Lower lobe of right lung (tissue), 2 donors: ENCODE measurements at regions not wholly inside any gene's neighbourhood (a gene's known extent, or its start where the extent isn't known, plus 50 kb on each side); places are given as distances from the start of the nearest gene placed in this dataset.

Experiments used
- ATAC-seq, 2 donors: fragments of 200-7000 bp; cut with Tn5 transposase; one replicate each; pipeline ENCODE4 v1.9.1; 2020 to 2022; ENCODE audit warnings: mild to moderate bottlenecking in 2 of 2, moderate library complexity in 2 of 2
- DNase-seq: peaks from one replicate; pipeline ENCODE4 v3.0.0-alpha.2; 2020
- H3K27ac ChIP-seq: fragments of 200-600 bp; one replicate; pipeline ENCODE4 v1.8.0; 2022
- H3K27me3 ChIP-seq: fragments of 200-600 bp; one replicate; pipeline ENCODE4 v1.8.0; 2022; ENCODE audit warnings: low read depth
- H3K36me3 ChIP-seq: fragments of 200-600 bp; one replicate; pipeline ENCODE4 v1.8.0; 2022; ENCODE audit warnings: mild to moderate bottlenecking
- H3K4me1 ChIP-seq: fragments of 200-600 bp; one replicate; pipeline ENCODE4 v1.8.0; 2022
- H3K4me3 ChIP-seq: fragments of 200-600 bp; one replicate; pipeline ENCODE4 v1.8.0; 2022; ENCODE audit warnings: mild to moderate bottlenecking
- H3K9me3 ChIP-seq: fragments of 200-600 bp; one replicate; pipeline ENCODE4 v1.8.0; 2022
- intact Hi-C: fragments of 100-400 bp; cut with DNase I; formaldehyde crosslinking; loops from one replicate; pipeline ENCODE4 v1.11.0; 2022
- TF ChIP-seq, protein P1 (sequence below): fragments of 200-600 bp; IDR thresholded peaks from one replicate; pipeline ENCODE4 v1.8.0; 2022; ENCODE audit warnings: antibody characterized with exemption, mild to moderate bottlenecking
- donor health status: DM: no; HTN: yes; CAD: no; lungs with severe emphysema.

DNA sequence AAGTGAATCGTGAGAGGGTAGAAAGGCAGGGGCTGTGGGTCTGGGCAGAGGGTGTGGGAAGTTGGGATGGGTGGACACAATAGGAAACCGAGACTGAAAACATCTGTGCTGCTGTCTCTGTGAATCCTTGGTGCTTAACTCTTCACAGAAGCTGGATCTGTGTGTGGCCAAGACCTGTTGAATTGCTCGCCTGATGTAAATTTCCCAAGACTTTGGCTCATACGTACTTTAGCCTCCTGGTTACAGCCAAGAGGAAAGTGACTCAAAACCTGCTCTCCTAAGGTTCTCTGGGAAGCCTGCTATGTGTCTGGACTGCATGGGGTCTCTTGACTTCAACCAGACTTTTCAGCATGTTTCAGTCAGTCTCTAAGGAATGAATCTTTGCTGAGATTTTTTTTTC is 270.3 kb downstream of the RWDD3 start:
- TF ChIP-seq, protein P1, sequence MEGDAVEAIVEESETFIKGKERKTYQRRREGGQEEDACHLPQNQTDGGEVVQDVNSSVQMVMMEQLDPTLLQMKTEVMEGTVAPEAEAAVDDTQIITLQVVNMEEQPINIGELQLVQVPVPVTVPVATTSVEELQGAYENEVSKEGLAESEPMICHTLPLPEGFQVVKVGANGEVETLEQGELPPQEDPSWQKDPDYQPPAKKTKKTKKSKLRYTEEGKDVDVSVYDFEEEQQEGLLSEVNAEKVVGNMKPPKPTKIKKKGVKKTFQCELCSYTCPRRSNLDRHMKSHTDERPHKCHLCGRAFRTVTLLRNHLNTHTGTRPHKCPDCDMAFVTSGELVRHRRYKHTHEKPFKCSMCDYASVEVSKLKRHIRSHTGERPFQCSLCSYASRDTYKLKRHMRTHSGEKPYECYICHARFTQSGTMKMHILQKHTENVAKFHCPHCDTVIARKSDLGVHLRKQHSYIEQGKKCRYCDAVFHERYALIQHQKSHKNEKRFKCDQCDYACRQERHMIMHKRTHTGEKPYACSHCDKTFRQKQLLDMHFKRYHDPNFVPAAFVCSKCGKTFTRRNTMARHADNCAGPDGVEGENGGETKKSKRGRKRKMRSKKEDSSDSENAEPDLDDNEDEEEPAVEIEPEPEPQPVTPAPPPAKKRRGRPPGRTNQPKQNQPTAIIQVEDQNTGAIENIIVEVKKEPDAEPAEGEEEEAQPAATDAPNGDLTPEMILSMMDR = no peak
- no peak for ATAC-seq
- no peak overlapping the region for H3K27ac ChIP-seq

DNA sequence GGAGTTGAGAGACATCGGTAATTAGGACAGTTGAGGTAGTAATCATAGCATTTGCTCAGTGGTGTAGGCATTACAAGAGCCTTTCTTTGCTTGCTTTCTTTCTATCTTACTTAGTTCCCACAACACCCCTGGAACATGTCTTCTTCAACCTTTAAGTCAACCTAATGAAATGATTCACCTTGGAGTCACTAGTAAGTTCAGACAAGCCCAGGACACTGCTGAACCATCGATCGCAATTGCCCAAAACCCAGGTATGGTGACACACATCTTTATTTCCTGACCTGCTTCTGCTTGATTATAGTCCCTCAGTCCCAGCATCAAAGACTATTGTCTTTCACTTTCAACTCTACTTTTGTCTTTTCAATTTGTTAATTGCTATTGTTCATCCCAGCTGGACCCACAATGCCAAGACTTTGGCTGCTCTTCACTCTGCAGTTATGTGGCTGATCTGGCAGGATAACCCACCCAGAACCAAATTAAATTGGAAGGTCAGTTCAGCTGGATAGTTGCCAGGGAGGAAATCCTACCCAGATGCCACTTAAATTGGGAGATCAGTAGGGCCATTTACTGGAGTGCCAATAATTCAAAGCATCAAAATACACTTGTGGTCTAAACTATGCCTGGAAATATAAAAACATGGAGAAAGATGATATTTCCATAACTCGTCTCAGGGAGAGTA is 272.9 kb downstream of the RWDD3 start:
- intact Hi-C loops = no loop called here
- Histone ChIP-seq H3K4me1 (no peaks in the 10 kb centered on the region), H3K4me3 (no peak overlapping the region), H3K27ac (no peak overlapping the region), H3K27me3 (no peaks in the 10 kb centered on the region), H3K9me3 (no peaks in the 10 kb centered on the region), H3K36me3 (no peaks in the 10 kb centered on the region)
- ATAC-seq (no peak), DNase-seq (no peak)
- TF ChIP-seq, protein P1 = no peak

More for the DNA sequence above, 270.3 kb downstream of the RWDD3 start:
- no peak for DNase-seq
- intact Hi-C loops = no loop called here
- Histone ChIP-seq H3K4me1 (no peaks in the 10 kb centered on the region), H3K9me3 (no peaks in the 10 kb centered on the region), H3K27me3 (no peaks in the 10 kb centered on the region), H3K4me3 (no peak overlapping the region), H3K36me3 (no peaks in the 10 kb centered on the region)

- H3K4me3 ChIP-seq = no peak overlapping the region
Measured at GRCh38 chr1:95509989-95510388, 276.0 kb downstream of the RWDD3 start.

DNA sequence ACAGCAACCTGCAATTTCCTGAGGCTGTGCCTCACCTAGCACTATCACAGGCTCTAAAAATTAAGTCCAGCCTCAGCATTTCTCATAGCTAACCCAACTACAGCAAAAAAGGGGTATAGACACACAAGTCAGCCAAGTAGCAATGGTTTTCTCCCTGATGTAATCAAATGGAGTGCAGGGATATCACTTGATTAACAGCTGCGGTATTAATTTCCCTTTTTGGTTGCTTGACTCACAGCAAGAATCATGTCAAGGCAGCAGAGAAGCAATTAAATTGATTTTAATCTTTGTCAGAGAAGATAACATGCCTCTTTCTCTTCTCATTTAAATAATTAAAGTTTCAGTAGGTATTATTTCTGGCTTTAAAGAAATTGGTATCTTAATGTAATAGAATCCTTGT is 278.9 kb downstream of the RWDD3 start:
- DNase-seq (no peak), ATAC-seq (no peak)
- H3K27me3 ChIP-seq = no peaks in the 10 kb centered on the region
- H3K9me3 ChIP-seq = no peaks in the 10 kb centered on the region
- H3K4me1 ChIP-seq = no peaks in the 10 kb centered on the region
- no peaks in the 10 kb centered on the region for H3K36me3 ChIP-seq
- intact Hi-C loops = no loop called here
- TF ChIP-seq, protein P1 = no peak
- no peak overlapping the region for H3K4me3 ChIP-seq
- H3K27ac ChIP-seq = no peak overlapping the region

More at GRCh38 chr1:95509989-95510388, 276.0 kb downstream of the RWDD3 start:
- TF ChIP-seq, protein P1 = no peak
- Histone ChIP-seq H3K27me3 (no peaks in the 10 kb centered on the region), H3K9me3 (no peaks in the 10 kb centered on the region), H3K36me3 (no peaks in the 10 kb centered on the region), H3K4me1 (no peaks in the 10 kb centered on the region), H3K27ac (no peak overlapping the region)
- no peak for ATAC-seq
- intact Hi-C loops = no loop called here
- no peak for DNase-seq

DNA sequence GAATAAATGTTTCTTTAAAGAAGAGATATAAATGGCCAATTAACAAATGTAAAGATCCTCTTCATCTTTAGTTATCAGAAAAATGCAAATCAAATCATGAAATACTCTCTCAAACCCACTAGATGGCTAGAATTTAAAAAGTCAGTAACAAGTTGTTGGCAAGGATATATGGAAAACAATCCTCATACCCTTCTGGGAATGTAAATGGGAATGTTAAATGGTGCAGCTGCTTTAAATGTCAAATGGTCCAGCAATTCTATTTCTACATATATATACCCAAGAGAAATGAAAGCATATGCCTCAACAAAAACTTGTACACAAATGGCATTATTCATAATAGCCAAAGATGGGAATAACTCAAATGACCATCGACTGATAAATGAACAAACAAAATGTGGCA is 283.5 kb downstream of the RWDD3 start:
- no peaks in the 10 kb centered on the region for H3K36me3 ChIP-seq
- ATAC-seq = no peak
- TF ChIP-seq, protein P1 = no peak
- no peak overlapping the region for H3K4me3 ChIP-seq
- intact Hi-C loops = no loop called here
- H3K4me1 ChIP-seq = no peaks in the 10 kb centered on the region
- no peaks in the 10 kb centered on the region for H3K27me3 ChIP-seq
- DNase-seq = no peak
- H3K9me3 ChIP-seq = no peaks in the 10 kb centered on the region
- H3K27ac ChIP-seq = no peak overlapping the region
